GM21786 (cell line): ENCODE measurements at regions not wholly inside any gene's neighbourhood (a gene's known extent, or its start where the extent isn't known, plus 50 kb on each side); places are given as distances from the start of the nearest gene placed in this dataset.

ENCODE experiments used
- ATAC-seq: cut with Tn5 transposase; IDR thresholded peaks from one replicate; pipeline ENCODE4 v1.9.1; 2021; ENCODE audit not compliant: unreplicated experiment

DNA sequence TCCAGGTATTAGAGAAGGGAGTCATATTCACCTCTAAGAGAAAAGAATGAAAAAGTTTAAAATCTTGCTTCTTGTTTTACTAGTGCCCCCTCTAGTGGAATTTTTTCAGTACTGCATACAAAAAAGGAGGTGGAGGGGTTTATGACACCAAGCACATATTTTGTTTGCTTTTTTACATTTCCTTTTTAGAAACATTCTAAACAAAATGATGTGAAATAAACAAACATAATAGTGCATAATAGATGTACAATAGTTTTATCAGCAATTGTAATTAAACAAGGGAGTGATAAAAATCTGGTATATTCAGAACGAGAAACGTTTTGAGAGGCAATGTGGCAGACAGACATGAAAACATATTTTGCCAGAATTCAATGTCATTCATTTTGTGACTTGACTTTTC, 111.0 kb upstream of the TFAP2D start:
- no peak for ATAC-seq

DNA sequence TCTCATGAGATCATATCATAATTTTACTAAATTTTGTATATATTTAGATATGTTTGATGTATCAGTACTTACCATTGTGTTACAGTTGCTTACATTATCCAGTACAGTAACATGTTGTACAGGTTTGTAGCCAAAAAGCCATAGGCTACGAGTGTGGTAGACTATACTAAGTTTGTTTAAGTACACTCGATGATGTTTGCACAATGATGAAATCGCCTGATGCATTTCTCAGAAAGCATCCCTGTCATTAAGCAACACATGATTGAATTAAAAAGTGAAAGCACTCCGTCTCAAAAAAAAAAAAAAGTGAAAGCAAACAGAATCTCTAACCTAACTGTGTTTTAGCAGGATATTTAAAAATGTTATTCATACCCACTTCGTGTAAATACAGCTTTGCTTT, 104.9 kb upstream of the TFAP2D start:
- no peak for ATAC-seq

- no peak for ATAC-seq
These were observed 102.8 kb upstream of the TFAP2D start for GRCh38 chr6:50610562-50610961.

GRCh38 chr6:50635429-50635828, 77.9 kb upstream of the TFAP2D start:
- no peak for ATAC-seq

DNA sequence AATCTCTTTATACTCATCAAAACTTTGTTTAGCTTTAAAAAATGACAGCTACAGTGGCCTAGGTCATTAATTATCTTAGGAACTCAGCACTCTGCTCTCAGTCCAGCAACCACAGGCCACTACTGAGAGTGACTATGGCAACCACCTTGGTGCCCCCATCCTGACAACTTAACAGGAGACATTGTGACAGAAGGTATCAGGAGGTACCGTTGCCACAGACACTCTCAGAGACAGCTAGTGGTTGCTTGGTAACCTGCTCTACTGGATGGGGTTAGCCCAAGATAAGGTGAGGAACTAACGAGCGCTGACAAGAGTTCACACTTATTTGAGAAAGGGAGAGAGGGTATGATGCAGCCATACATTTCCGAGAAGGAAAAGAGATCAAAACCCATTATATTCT, 76.1 kb upstream of the TFAP2D start:
- no peak for ATAC-seq

- no peak for ATAC-seq
These were observed 64.2 kb upstream of the TFAP2D start for GRCh38 chr6:50649086-50649485.

- no peak for ATAC-seq
These were observed 60.1 kb upstream of the TFAP2D start for GRCh38 chr6:50653253-50653652.

- ATAC-seq, result no peak
These were observed 59.2 kb upstream of the TFAP2D start for GRCh38 chr6:50654155-50654554.

GRCh38 chr6:50655848-50656453, 57.4 kb upstream of the TFAP2D start:
- ATAC-seq, result peak; percentile 82

DNA sequence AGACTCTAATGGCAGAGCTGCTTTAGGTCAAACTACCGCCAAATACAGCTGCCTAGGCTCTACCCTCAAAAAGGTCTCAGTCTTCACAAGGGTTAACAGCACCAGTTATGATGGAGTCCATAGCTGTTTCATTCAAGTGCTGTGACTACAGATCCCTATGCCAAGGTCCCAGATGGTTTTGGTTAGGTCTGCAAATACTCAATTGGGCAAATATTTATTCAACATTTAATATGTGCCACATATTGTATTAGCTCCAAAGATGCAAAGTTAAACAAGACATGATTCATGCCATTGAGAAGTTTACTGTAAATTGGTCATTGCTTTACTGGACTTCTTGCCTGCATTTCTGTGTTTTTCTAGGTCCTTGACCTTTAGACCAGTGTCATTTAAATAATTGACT, 55.8 kb upstream of the TFAP2D start:
- no peak for ATAC-seq

GRCh38 chr6:50658561-50658960, 54.8 kb upstream of the TFAP2D start:
- no peak for ATAC-seq

DNA sequence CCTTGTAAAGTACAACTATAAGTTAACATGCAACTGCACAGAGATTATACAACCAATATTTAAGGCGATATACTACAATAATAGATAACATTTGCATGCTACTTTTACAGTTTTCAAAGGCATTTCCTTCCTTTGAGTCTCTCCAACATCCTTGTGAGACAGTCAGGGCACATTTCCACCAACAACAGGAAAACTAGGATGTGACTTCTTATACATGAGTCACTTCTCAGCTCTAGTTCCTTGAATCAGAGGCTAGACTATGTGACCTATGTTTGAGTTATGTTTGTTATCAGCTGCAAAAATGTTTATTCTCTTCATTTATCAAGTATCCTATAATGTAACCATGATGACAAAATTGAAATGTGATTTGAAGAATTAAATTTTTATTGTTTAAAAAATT, 51.7 kb upstream of the TFAP2D start:
- no peak for ATAC-seq
